Coronary artery (tissue), 2 donors: ENCODE measurements at regions not wholly inside any gene's neighbourhood (a gene's known extent, or its start where the extent isn't known, plus 50 kb on each side); places are given as distances from the start of the nearest gene placed in this dataset.

Source experiments
- DNase-seq: peaks from one replicate; pipeline ENCODE4 v3.0.0-alpha.2; 2017; ENCODE audit warnings: low spot score
- H3K27ac ChIP-seq, 2 donors: fragments of 200-600 bp; sonication (generic); one replicate each; pipeline ENCODE4 v1.5.1; 2016 to 2019
- H3K4me3 ChIP-seq: fragments of 200-600 bp; sonication (generic); 2 replicates; pipeline ENCODE4 v1.5.1; 2016; ENCODE audit warnings: mild to moderate bottlenecking, moderate library complexity
- TF ChIP-seq, protein P1 (sequence below): fragments of 200-600 bp; sonication (generic); IDR thresholded peaks from one replicate; pipeline ENCODE4 v1.5.1; 2019; ENCODE audit warnings: antibody characterized with exemption

DNA sequence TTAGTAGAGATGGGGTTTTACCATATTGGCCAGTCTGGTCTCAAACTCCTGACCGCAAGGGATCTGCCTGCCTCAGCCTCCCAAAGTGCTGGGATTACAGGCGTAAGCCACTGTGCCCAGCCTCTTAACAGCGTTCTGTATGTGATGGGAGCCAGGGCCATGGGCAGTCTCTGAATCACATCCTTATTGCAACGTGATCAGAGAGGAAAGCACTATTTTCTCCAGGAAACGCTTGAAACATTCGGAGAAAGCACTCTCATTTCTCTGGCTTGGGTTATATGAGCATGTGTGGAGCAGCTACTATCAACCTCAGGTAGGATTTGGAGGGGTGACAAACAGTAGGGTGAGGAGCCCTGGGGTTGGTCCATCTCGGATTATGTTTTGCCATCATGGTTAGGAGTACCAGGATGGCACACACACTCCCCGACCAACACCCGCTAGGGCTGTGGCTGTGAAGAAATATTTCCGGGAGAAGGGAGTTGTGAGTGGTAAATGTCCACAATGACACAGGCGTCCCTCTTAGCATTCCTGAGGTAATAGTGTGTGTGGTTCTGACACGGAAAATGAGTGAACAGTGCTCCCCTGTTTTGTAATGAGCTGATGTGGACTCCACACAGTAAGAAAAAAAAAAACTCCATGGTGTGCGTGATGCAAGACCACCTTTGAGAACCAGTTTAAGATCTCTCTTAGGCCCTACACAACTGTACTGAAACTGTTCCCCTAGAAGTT, 406.2 kb upstream of the ZNF608 start:
- TF ChIP-seq, protein P1, sequence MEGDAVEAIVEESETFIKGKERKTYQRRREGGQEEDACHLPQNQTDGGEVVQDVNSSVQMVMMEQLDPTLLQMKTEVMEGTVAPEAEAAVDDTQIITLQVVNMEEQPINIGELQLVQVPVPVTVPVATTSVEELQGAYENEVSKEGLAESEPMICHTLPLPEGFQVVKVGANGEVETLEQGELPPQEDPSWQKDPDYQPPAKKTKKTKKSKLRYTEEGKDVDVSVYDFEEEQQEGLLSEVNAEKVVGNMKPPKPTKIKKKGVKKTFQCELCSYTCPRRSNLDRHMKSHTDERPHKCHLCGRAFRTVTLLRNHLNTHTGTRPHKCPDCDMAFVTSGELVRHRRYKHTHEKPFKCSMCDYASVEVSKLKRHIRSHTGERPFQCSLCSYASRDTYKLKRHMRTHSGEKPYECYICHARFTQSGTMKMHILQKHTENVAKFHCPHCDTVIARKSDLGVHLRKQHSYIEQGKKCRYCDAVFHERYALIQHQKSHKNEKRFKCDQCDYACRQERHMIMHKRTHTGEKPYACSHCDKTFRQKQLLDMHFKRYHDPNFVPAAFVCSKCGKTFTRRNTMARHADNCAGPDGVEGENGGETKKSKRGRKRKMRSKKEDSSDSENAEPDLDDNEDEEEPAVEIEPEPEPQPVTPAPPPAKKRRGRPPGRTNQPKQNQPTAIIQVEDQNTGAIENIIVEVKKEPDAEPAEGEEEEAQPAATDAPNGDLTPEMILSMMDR = no peak
- no peak overlapping the region for H3K4me3 ChIP-seq

DNA sequence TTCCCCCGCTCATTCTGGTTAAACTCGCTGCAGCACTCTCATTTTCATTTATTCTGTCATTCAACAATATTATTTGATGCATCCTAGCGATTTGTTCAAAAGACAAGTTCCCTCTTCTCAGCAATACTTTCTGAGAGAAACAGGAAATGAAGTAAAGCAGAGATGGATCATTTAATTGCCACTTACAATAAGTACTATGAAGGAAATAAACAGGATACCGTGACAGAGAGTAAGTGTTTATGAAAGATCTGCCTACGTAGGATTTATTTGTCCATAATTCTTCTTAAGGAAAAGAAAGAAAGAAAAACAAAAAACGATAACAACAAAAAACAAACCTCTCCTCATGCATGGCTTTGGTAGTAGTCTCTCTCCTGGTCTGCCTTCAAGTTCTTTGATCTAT, 406.8 kb upstream of the ZNF608 start:
- DNase-seq = no peak
- Histone ChIP-seq H3K4me3 (no peak overlapping the region), H3K27ac (no peak overlapping the region)
- TF ChIP-seq, protein P1 = no peak

More for the DNA sequence above, 406.2 kb upstream of the ZNF608 start:
- no peak for DNase-seq
- H3K27ac ChIP-seq = no peak overlapping the region

DNA sequence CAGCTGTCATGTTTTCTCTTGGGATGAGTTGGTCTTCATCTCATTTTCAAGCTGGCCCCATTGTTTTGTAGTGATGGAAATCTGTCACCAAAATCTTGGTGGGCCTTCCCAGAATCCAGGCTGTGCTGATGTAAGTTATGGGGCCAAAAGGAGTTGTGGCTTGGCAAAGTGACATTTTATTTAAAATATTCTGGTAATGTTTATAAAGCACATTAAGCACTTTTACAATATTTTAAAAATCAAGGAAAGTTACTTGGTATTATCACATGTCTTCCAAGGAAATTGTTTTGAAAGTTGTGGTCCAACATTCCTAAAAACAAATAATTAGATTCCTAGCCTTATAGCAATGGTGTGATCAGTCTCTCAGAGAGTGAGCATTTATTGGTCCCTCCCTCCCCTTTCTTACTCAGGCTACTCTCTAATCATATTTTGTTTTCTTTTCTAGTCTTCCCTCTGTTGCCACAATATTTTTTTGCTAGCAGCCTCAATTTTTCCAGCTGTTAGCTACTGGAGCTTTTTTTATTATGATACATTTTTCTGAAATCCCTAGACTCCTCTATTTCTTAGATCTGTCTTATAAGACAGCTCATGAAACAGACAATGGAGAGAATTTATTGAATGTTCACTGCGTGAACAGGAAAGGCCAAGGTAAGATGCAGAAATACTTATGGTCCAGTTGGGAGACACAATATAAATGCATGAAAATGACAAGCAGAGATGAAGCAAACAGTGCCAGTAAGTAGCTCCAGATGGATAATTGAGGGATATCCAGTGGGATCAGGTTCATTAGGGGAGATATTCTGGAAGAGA, 408.1 kb upstream of the ZNF608 start:
- H3K27ac ChIP-seq = no peak overlapping the region
- TF ChIP-seq, protein P1 = no peak
- no peak for DNase-seq
- no peak overlapping the region for H3K4me3 ChIP-seq

DNA sequence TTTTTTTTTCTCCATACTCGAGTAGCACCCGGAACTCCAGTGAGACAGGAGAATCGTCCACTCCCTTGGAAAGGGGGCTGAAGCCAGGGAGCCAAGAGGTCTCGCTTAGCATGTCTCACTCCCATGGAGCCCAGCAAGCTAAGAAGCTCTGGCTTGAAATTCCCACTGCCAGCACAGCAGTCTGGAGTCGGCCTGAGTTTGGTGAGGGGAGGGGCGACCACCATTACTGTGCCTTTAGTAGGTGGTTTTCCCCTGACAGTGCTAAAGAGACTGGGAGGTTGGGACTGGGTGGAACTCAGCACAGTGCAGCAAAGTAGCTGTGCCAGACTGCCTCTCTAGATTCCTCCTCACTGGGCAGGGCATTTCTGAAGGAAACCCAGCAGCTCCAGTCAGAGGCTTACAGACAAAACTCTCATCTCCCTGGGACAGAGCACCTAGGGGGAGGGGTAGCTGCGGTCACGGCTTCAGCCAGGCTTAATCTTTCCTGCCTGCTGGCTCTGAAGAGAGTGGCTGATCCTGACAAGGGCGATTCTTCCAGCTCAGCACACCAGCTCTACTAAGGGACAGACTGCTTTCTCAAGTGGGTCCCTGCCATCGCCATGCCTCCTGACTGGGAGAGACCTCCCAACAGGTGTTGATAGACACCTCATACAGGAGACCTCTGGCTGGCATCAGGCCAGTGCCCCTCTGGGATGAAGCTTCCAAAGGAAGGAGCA, 414.5 kb upstream of the ZNF608 start:
- Histone ChIP-seq H3K4me3 (no peak overlapping the region), H3K27ac (no peak overlapping the region)
- DNase-seq = no peak
- TF ChIP-seq, protein P1 = no peak

DNA sequence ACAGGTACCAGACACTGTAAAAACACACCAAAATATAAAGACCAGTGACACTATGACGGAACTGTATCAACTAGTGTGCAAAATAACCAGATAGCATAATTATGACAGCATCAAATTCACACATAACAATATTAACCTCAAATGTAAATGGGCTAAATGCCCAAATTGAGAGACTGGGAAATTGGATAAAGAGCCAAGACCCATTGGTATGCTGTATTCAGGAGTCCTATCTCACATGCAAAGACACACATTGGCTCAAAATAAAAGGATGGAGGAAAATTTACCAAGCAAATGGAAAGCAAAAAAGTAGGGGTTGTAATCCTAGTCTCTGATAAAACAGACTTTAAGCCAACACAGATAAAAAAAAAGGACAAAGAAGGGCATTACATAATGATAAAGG, 416.3 kb upstream of the ZNF608 start:
- H3K27ac ChIP-seq = no peak overlapping the region
- TF ChIP-seq, protein P1 = no peak
- no peak overlapping the region for H3K4me3 ChIP-seq
- DNase-seq = no peak

DNA sequence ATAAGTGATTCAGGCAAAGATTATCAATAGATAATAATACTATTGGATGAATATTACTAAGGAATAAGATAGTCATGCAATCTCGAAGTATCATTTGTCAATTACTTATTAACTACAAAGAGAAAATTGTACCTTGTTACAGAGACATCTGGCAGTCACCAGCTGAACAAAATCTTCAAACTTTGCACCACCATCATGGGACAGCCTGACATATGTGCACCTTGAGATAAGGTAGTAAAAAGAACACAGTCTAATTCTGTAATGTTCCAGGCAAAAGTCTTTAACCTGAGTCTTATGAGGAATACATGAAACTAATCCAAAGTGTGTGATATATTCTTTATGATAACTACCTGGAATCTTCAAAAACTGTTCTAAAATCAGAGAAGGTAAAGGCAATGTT, 423.0 kb upstream of the ZNF608 start:
- H3K4me3 ChIP-seq = no peak overlapping the region
- TF ChIP-seq, protein P1 = no peak
- no peak overlapping the region for H3K27ac ChIP-seq
- no peak for DNase-seq
